ENCODE measurements at regions not wholly inside any gene's neighbourhood (a gene's known extent, or its start where the extent isn't known, plus 50 kb on each side); places are given as distances from the start of the nearest gene placed in this dataset.

GRCh38 chr2:119104414-119104813 is 54.1 kb downstream of the C1QL2 start:
- DNase-seq, result no peak

GRCh38 chr2:119102964-119103363 is 55.6 kb downstream of the C1QL2 start:
- DNase-seq, result no peak

DNA sequence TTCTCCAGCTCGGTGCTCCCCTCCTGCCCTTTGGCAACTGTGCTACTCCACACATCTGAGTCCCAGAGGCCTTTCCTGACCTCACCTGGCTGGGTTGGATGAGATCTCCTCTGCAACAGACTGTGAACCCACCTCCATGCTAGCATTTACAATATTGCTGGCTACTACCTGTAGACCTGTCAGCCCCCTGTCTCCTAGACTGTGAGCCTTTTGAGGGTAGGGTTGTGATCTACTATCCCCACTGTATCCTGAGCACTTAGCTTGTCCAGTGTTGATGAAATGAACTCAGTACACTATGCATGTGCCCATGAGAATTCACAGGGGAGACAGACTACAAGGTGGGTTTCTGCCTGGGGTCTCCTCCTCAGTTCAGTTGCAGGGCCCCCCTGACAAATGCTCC is 70.1 kb downstream of the C1QL2 start:
- no peak for DNase-seq

DNA sequence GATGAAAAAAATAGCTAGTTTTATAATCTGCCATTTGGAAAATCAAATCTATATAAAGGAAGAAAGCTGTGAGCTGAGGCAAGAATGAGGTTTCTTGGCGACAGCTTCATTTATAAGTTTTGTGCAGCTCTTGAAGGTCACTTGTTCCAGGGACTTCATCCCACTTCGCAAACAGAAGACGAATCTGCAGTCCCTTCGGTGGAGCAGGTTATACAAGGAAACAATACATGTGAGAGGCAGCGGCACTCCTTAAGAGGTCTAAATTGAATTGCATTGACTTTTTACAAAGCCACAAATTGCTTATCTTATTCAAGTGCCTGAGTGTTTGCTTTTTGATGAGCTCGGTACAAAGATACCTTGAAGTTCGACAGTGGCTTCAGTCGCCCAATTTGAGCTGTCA is 72.2 kb downstream of the C1QL2 start:
- no peak for DNase-seq

DNA sequence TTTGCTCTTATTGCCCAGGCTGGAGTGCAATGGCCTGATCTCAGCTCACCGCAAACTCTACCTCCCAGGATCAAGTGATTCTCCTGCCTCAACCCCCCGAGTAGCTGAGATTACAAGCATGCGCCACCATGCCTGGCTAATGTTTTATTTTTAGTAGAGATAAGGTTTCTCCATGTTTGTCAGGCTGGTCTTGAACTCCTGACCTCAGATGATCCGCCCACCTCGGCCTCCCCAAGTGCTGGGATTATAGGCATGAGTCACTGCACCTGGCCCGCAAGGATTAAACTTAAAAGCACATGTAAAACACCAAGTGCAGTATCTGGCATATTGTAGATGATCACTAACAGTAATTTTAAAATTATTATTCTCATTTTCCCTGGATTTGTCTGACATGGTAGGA is 72.9 kb downstream of the C1QL2 start:
- no peak for DNase-seq

- no peak for DNase-seq
These were observed 75.1 kb downstream of the C1QL2 start for GRCh38 chr2:119083416-119083815.

DNA sequence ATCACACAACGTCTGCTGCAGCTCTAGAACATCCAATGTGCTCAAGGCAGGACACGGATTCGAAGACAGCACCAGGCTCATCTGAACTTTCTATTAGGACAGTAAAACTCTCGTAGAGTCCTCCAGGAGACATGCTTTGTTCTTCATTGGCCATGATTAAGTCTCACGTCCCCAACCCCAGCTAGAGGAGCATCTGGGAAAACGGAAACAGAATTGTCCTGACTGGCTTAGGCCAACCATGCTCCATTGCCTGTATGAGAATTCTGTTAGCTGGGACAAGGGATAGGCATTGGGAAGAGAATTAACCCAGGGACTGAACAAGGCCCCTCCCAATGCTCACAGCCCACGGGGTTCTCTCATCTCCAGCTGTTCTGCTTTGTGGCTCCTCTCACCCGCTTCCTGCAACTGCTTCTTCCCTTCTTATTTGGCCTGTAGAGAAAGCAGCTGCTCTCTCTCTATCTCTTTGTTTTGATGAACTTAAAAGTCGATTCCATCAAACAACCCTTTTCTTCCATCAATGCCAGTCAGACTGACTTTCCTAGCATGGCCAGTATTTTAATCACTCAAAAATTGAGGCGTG is 75.6 kb downstream of the C1QL2 start:
- no peak for DNase-seq

DNA sequence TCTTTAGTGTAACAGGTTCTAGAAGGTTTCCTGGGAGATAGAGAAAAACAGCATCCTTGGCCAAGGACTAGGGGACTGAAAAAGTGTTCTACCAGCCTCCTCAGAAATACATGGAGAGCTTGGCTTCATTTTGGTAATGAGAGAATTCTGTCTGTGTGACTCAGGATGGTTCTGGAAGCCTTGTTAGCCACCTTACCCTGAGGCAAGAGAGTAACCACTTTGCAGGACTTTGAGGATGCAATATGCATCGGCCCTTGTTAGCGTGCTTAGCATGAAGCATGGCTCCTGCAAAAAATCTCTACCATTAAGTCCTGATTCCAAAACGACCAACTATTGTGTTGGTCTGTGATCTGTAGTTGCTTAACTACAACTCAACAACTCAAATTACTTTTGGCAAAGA is 79.8 kb downstream of the C1QL2 start:
- no peak for DNase-seq

DNA sequence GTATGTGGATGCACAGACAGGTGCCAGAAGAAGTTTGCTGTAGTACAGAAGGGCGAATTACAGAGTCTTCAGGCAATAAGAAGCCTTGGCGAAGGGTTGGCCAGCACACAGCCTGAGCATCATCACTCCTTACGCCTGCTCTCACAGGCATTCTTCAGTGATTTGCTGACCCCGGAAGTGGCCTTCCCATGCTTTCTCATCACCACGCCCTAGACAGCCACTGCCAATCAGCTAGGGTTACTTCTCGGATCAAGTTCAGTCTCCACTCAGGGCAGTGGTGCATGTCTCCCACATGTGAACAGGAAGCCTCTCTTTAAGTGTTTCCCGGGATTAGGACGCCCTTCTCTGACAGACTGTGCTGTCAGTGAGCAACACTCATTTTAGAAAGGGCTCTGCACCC is 81.8 kb downstream of the C1QL2 start:
- DNase-seq, result no peak

DNA sequence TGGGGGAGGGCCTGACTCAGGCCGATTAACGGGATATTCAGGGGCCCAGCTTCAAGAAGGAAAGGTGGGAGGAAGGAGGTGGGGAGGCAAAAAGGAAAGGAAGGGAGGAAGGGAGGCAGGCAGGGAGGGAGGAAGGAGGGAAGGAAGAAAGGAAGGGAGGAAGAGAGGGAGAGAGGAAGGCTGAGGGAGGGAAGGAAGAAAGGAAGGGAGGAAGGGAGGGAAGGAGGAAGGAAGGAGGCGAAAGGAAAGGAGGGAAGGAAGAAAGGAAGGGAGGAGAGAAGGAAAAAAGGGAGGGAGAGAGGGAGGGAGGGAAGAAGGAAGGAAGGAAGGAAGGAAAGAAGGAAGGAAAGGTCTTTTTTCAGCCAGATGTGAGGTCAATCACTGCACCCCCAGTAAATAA is 85.3 kb downstream of the C1QL2 start:
- no peak for DNase-seq

DNA sequence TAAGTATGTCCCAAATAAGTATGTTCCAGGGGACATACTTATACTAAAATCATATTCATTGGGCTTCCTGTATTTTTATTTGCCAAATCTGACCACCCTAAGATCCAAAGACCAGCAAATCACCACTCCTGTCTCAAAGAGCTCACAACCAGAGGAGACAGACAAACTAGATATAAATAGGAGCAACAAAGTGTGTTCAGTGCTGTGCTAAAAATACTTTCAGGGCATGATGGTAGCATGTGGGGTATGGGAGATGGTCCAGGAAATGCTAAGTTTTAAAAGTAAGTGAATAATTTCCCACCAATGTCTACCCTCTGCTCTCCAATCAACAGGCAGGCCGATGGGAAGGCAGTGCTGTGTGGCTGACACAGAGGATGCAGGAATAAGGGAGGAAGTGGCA is 87.1 kb downstream of the C1QL2 start:
- no peak for DNase-seq

GRCh38 chr2:119069781-119070180 is 88.8 kb downstream of the C1QL2 start:
- DNase-seq, result no peak

- peak; percentile 59 for DNase-seq
These were observed 90.3 kb downstream of the C1QL2 start for GRCh38 chr2:119068154-119068725.

DNA sequence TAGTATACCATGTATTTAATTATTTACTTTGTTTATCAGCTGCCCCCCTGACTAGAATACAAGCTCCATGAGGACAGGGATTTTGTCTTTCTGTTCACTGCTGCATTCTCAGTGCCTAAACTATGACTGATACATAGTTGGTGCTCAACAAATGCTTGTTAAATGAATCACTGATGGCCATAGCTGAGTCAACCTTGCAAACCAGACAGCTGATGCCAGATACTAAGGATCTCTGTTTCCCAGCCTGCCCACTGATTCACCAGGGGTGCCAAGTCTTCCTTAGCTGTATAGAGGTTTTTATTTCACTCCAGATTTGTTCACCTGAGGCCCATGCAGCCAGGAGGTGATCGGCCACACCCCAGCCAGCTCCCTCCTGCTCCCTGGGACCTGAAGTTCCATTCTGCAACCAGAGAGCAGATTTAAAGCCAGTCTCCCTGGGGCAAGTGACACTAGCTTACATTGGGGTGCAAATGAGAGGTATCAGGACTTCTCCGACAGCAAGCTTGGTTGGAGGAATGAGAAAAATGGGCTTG is 92.2 kb downstream of the C1QL2 start:
- no peak for DNase-seq

DNA sequence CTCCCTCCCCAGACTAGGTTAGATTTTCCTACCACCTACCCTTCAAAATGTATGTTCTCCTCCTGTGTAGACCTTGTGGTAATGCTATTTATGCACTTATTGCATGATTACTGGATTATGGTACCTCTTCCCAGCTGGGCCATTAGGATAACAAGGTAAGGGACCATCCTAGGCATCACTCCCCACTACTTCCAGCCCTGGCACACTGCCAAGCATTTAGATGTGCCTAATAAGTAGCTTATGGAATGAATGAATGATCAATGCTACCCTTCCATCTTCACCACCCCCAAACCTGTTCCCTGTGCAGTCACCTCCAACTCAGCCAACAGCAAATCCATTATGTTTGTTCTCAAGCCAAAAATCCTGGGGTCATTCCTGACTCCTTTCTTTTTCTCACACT is 93.4 kb downstream of the C1QL2 start:
- DNase-seq, result no peak

- no peak for DNase-seq
These were observed 94.0 kb downstream of the C1QL2 start for GRCh38 chr2:119064567-119064966.

- DNase-seq, result no peak
These were observed 95.4 kb downstream of the C1QL2 start for GRCh38 chr2:119063177-119063576.

- DNase-seq, result no peak
These were observed 95.9 kb downstream of the C1QL2 start for GRCh38 chr2:119062652-119063051.

DNA sequence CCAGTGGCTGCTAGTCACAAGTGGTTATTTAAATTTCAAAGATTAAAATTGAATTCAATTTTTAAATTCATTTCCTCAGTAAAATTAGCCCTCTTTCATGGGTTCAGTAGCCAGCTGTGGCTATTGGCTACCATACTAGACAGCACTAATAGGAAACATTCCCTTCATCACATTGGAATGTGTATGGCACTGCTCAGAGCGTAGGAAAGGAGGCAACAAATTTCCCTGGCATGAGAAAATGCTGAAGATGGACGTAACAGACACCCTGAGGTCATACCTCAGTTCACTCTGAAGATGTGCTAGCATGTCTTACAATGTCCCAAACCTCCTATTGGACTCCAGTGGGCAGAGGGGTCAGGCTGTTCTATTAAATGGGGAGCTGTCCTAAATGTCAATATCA is 96.4 kb downstream of the C1QL2 start:
- DNase-seq, result no peak

- no peak for DNase-seq
These were observed 98.6 kb downstream of the C1QL2 start for GRCh38 chr2:119059940-119060339.

- no peak for DNase-seq
These were observed 99.3 kb downstream of the C1QL2 start for GRCh38 chr2:119059287-119059686.

DNA sequence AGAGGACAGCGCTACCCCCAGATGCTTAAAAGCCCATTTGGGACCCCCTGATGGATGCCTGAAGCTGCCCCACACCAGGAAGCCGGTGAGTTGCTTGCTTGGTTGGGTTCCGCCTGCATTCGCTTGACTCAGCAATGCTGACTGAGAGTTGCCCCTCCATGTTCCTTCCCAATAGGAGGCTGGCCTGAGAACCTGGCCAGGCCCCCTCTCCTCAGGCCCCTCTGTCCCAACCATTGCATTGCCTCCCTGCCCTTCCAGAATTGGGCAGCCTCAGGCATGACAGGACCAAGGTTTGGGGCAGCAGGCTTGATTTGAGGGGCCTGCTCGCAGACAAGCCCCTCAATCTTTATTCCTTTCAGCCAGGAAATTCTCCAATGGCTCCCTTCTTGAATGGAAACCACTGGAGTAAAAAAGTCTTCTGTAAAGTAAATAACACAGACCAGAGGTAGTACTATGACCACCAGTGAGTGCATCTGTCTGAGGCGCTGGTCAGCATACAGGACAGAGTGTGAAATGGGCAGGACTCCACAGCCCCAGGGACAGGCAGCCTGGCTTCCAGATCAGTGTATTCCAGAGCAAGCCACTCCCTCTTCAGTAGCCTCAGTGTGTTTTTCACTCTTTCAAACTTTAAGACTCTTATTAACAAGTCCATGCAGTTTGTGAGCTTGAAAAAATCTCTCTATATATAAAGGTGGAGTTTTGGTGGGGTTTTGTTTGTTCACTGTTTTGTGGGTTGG is 104.7 kb downstream of the C1QL2 start:
- DNase-seq, result no peak

DNA sequence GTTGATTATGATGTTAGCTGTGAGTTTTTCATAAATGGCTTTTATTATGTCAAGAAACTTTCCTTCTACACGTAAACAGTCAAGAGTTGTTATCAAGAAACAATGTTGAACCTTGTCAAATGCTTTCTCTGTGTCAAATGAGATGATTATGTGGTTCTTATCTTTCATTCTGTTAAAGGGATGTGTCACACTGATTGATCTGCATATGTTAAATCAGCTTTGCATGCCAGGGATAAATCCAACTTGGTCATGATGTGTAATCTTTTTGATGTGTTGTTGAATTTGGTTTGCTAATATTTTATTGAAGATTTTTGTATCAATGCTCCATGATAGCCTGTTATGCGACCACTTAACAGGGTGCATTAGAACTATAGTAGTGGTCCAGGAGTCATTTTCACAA is 107.3 kb downstream of the C1QL2 start:
- no peak for DNase-seq

DNA sequence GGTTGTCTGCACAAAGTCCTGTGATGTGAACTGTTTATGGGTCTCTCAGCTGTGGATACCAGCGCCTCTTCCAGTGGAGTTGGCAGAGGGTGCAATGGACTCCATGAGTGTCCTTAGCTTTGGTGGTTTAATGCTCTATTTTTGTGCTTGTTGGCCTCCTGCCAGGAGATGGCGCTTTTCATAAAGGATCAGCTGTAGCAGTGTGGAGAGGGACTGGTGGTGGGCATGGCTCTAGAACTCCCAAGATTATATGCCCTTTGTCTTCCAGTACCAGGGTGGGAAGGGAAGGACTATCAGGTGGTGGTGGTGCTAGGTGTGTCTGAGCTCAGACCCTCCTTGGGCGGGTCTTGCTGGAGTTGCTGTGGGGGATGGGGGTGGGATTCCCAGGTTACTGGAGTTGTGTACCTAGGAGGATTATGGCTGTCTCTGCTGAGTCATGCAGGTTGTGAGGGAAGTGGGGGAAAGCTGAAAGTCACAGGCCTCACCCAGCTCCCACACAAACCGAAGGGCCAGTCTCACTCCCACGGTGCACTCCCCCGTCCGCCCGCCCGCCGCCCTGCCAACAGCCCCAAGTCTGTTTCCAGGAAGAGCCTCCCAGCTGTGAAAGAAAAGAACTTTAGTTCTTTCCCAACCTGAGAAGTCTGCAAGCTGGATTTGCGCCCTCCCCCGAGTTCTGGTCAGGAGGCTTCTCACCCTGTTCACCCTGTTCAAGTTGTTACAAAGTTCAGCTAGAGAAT is 108.1 kb downstream of the MARCO start:
- peak; percentile 44 for DNase-seq

Data from NCI-H146 (cell line).